WTC11 (cell line): ENCODE measurements at regions not wholly inside any gene's neighbourhood (a gene's known extent, or its start where the extent isn't known, plus 50 kb on each side); places are given as distances from the start of the nearest gene placed in this dataset.

Source experiments
- ATAC-seq: fragments of 200-7000 bp; cut with Tn5 transposase; 2 replicates; pipeline ENCODE4 v1.10.0; 2021; ENCODE audit warnings: mild to moderate bottlenecking, moderate library complexity
- CTCF ChIA-PET: fragments of 300-600 bp; sonication (Branson Sonifier 250); formaldehyde crosslinking; loops from one replicate; lab custom pipeline; 2021; ENCODE audit warnings: antibody characterized with exemption; lab: Charles Lee
- POLR2A ChIA-PET: fragments of 350-600 bp; sonication (Branson Sonifier 250); formaldehyde crosslinking; loops from one replicate; lab custom pipeline; 2021; ENCODE audit warnings: antibody characterized with exemption; lab: Charles Lee
- DNase-seq: peaks from one replicate; pipeline ENCODE4 v3.0.0; 2021; ENCODE audit warnings: low spot score
- H3K27ac Mint-ChIP-seq: 2 replicates; pipeline ENCODE4 v1.8.0; 2021; ENCODE audit warnings: mixed read lengths
- H3K27me3 Mint-ChIP-seq: 2 replicates; pipeline ENCODE4 v1.8.0; 2021; ENCODE audit warnings: low read depth, mild to moderate bottlenecking, moderate library complexity, mixed read lengths
- H3K36me3 Mint-ChIP-seq: 2 replicates; pipeline ENCODE4 v1.8.0; 2021; ENCODE audit warnings: mixed read lengths
- H3K4me1 Mint-ChIP-seq: 2 replicates; pipeline ENCODE4 v1.8.0; 2022; ENCODE audit warnings: mixed read lengths
- H3K4me3 Mint-ChIP-seq: 2 replicates; pipeline ENCODE4 v1.8.0; 2021; ENCODE audit warnings: mild to moderate bottlenecking, moderate library complexity, mixed read lengths
- H3K9me3 Mint-ChIP-seq: 2 replicates; pipeline ENCODE4 v1.8.0; 2021; ENCODE audit warnings: mixed read lengths
- ELF4 ChIP-seq: sonication (generic); formaldehyde crosslinking; IDR thresholded peaks from 2 replicates; pipeline ENCODE4 v1.8.1; 2022; ENCODE audit warnings: low read depth, mild to moderate bottlenecking, moderate library complexity, missing genetic modification reagents
- FOXJ3 ChIP-seq: sonication (generic); formaldehyde crosslinking; IDR thresholded peaks from 2 replicates; pipeline ENCODE4 v1.9.0; 2021; ENCODE audit warnings: missing genetic modification reagents, mild to moderate bottlenecking, borderline replicate concordance
- FOXK1 ChIP-seq: sonication (generic); formaldehyde crosslinking; IDR thresholded peaks from 2 replicates; pipeline ENCODE4 v1.8.0; 2022; ENCODE audit warnings: mild to moderate bottlenecking, moderate library complexity, missing genetic modification reagents
- FOXP1 ChIP-seq: sonication (generic); formaldehyde crosslinking; IDR thresholded peaks from 2 replicates; pipeline ENCODE4 v1.8.0; 2022; ENCODE audit warnings: missing genetic modification reagents, mild to moderate bottlenecking, moderate library complexity, borderline replicate concordance
- MYBL2 ChIP-seq: sonication (generic); formaldehyde crosslinking; IDR thresholded peaks from 2 replicates; pipeline ENCODE4 v1.8.1; 2023; ENCODE audit warnings: mild to moderate bottlenecking, moderate library complexity, missing genetic modification reagents
- NFYB ChIP-seq: sonication (generic); formaldehyde crosslinking; conservative IDR thresholded peaks from 2 replicates; pipeline ENCODE4 v1.8.0; 2022; ENCODE audit warnings: low read depth, missing genetic modification reagents
- NR2C2 ChIP-seq: sonication (generic); formaldehyde crosslinking; IDR thresholded peaks from 2 replicates; pipeline ENCODE4 v1.8.0; 2022; ENCODE audit warnings: mild to moderate bottlenecking, missing genetic modification reagents
- NR3C1 ChIP-seq: sonication (generic); formaldehyde crosslinking; conservative IDR thresholded peaks from 2 replicates; pipeline ENCODE4 v1.8.1; 2023; ENCODE audit warnings: low read depth, mild to moderate bottlenecking, missing genetic modification reagents
- OVOL2 ChIP-seq: fragments of 250-450 bp; sonication (Bioruptor Pico); IDR thresholded peaks from 2 replicates; pipeline ENCODE4 v1.9.0; 2021; ENCODE audit warnings: mild to moderate bottlenecking, borderline replicate concordance
- PRRX2 ChIP-seq: fragments of 250-450 bp; sonication (Bioruptor Pico); IDR thresholded peaks from 2 replicates; pipeline ENCODE4 v1.8.0; 2021; ENCODE audit warnings: mild to moderate bottlenecking
- RELA ChIP-seq: sonication (generic); formaldehyde crosslinking; IDR thresholded peaks from 2 replicates; pipeline ENCODE4 v1.8.1; 2022; ENCODE audit warnings: missing genetic modification reagents, mild to moderate bottlenecking, borderline replicate concordance
- RORB ChIP-seq: fragments of 250-450 bp; sonication (Bioruptor Pico); IDR thresholded peaks from 2 replicates; pipeline ENCODE4 v1.9.0; 2021; ENCODE audit warnings: mild to moderate bottlenecking
- SMAD4 ChIP-seq: sonication (generic); formaldehyde crosslinking; IDR thresholded peaks from 2 replicates; pipeline ENCODE4 v1.8.0; 2022; ENCODE audit warnings: mild to moderate bottlenecking, missing genetic modification reagents
- TP53 ChIP-seq: sonication (generic); formaldehyde crosslinking; IDR thresholded peaks from 2 replicates; pipeline ENCODE4 v1.8.1; 2023; ENCODE audit warnings: mild to moderate bottlenecking, missing genetic modification reagents
- ZNF232 ChIP-seq: sonication (generic); formaldehyde crosslinking; IDR thresholded peaks from 2 replicates; pipeline ENCODE4 v1.8.0; 2022; ENCODE audit warnings: mild to moderate bottlenecking, missing genetic modification reagents
- ZNF396 ChIP-seq: fragments of 250-450 bp; sonication (Bioruptor Pico); IDR thresholded peaks from 2 replicates; pipeline ENCODE4 v1.8.0; 2021; ENCODE audit warnings: mild to moderate bottlenecking, moderate library complexity, borderline replicate concordance
- TF ChIP-seq, protein P1 (sequence below): sonication (generic); formaldehyde crosslinking; IDR thresholded peaks from 2 replicates; pipeline ENCODE4 v1.8.0; 2022; ENCODE audit warnings: mild to moderate bottlenecking, missing genetic modification reagents
- TF ChIP-seq, protein P2 (sequence below): sonication (generic); formaldehyde crosslinking; IDR thresholded peaks from 2 replicates; pipeline ENCODE4 v1.8.0; 2023; ENCODE audit warnings: missing genetic modification reagents, mild to moderate bottlenecking, borderline replicate concordance
- TF ChIP-seq, protein P3 (sequence below): sonication (generic); formaldehyde crosslinking; IDR thresholded peaks from 2 replicates; pipeline ENCODE4 v1.8.0; 2022; ENCODE audit warnings: mild to moderate bottlenecking, missing genetic modification reagents
- TF ChIP-seq, protein P4 (sequence below): sonication (generic); formaldehyde crosslinking; IDR thresholded peaks from 2 replicates; pipeline ENCODE4 v1.8.0; 2023; ENCODE audit warnings: mild to moderate bottlenecking, missing genetic modification reagents
- TF ChIP-seq, protein P5 (sequence below): sonication (generic); formaldehyde crosslinking; IDR thresholded peaks from 2 replicates; pipeline ENCODE4 v1.8.0; 2022; ENCODE audit warnings: mild to moderate bottlenecking, missing genetic modification reagents

DNA sequence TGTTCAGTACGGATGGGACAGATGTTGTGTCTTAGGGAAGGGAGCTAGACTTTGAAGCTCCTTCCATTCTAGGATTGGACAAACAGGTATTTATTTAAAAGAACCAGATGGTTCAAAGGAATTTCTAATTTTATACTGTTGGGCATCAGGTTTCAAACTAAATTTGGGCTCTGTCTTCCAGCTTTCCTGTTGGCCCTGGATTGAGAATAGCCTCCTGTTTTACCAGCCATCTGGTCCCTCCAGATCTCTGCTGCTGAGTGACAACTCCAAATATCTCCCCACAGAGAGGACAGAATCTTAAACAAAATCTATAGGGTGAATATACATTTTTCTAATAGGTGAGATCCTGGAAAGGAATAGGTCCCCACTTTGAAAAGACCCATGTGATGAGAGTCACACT, 52.5 kb upstream of the CNIH3 start:
- Mint-ChIP-seq H3K9me3 (peaks cover 31% of the 10 kb centered on the region), H3K27me3 (peaks cover 3% of the 10 kb centered on the region; the same call in 1 of the 2 replicates), H3K27ac (no peak overlapping the region), H3K4me3 (no peak overlapping the region), H3K4me1 (no peaks in the 10 kb centered on the region), H3K36me3 (peaks cover 22% of the 10 kb centered on the region)
- TF ChIP-seq, protein P1, sequence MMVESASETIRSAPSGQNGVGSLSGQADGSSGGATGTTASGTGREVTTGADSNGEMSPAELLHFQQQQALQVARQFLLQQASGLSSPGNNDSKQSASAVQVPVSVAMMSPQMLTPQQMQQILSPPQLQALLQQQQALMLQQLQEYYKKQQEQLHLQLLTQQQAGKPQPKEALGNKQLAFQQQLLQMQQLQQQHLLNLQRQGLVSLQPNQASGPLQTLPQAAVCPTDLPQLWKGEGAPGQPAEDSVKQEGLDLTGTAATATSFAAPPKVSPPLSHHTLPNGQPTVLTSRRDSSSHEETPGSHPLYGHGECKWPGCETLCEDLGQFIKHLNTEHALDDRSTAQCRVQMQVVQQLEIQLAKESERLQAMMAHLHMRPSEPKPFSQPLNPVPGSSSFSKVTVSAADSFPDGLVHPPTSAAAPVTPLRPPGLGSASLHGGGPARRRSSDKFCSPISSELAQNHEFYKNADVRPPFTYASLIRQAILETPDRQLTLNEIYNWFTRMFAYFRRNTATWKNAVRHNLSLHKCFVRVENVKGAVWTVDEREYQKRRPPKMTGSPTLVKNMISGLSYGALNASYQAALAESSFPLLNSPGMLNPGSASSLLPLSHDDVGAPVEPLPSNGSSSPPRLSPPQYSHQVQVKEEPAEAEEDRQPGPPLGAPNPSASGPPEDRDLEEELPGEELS (CRISPR knock-in tag), result no peak
- TF ChIP-seq, protein P2, sequence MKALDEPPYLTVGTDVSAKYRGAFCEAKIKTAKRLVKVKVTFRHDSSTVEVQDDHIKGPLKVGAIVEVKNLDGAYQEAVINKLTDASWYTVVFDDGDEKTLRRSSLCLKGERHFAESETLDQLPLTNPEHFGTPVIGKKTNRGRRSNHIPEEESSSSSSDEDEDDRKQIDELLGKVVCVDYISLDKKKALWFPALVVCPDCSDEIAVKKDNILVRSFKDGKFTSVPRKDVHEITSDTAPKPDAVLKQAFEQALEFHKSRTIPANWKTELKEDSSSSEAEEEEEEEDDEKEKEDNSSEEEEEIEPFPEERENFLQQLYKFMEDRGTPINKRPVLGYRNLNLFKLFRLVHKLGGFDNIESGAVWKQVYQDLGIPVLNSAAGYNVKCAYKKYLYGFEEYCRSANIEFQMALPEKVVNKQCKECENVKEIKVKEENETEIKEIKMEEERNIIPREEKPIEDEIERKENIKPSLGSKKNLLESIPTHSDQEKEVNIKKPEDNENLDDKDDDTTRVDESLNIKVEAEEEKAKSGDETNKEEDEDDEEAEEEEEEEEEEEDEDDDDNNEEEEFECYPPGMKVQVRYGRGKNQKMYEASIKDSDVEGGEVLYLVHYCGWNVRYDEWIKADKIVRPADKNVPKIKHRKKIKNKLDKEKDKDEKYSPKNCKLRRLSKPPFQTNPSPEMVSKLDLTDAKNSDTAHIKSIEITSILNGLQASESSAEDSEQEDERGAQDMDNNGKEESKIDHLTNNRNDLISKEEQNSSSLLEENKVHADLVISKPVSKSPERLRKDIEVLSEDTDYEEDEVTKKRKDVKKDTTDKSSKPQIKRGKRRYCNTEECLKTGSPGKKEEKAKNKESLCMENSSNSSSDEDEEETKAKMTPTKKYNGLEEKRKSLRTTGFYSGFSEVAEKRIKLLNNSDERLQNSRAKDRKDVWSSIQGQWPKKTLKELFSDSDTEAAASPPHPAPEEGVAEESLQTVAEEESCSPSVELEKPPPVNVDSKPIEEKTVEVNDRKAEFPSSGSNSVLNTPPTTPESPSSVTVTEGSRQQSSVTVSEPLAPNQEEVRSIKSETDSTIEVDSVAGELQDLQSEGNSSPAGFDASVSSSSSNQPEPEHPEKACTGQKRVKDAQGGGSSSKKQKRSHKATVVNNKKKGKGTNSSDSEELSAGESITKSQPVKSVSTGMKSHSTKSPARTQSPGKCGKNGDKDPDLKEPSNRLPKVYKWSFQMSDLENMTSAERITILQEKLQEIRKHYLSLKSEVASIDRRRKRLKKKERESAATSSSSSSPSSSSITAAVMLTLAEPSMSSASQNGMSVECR (CRISPR knock-in tag), result no peak
- TF ChIP-seq FOXJ3 (CRISPR knock-in tag), result no peak
- no peak for TF ChIP-seq RORB
- no peak for TF ChIP-seq RELA
- TF ChIP-seq OVOL2 (CRISPR knock-in tag), result no peak
- no peak for TF ChIP-seq FOXP1 (CRISPR knock-in tag)
- no peak for TF ChIP-seq MYBL2 (CRISPR knock-in tag)
- TF ChIP-seq, protein P3, sequence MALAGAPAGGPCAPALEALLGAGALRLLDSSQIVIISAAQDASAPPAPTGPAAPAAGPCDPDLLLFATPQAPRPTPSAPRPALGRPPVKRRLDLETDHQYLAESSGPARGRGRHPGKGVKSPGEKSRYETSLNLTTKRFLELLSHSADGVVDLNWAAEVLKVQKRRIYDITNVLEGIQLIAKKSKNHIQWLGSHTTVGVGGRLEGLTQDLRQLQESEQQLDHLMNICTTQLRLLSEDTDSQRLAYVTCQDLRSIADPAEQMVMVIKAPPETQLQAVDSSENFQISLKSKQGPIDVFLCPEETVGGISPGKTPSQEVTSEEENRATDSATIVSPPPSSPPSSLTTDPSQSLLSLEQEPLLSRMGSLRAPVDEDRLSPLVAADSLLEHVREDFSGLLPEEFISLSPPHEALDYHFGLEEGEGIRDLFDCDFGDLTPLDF, result no peak
- no peak for TF ChIP-seq TP53 (CRISPR knock-in tag)
- no peak for TF ChIP-seq ZNF232 (CRISPR knock-in tag)
- no peak for TF ChIP-seq ZNF396
- no peak for TF ChIP-seq NR2C2
- ChIA-PET POLR2A (no interaction called here), CTCF (no interaction called here)
- DNase-seq (no peak), ATAC-seq (no peak)

DNA sequence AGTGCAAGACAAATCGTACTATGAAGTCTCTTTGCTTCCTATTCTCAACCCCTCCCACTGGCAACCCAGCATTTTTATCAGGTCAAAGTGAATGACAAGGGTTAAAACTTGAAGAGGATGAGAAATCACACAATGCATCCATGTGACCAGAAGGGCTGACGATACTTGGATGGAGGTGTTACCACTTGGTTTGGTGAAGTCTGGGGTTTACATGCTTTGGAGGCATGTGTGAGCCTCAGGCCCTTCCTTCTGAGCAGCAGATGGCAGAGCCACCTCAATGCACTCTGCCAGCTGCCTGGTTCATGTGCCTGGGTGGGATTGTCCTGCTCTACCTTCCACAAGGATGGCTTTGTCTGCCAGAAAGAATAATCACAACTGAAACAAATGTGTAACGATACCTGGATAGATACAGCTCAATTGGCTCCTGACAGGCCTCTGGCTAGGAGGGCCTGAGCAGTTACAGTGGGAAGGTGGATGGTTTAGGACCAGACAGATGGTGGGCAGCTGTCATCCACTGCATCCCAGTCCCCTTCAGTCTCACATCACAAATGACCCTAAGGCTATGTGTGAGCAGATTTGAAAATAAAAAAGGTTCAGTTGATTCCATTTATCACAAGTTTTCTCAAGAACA, 51.5 kb upstream of the CNIH3 start:
- Mint-ChIP-seq H3K4me1 (no peaks in the 10 kb centered on the region), H3K36me3 (peaks cover 22% of the 10 kb centered on the region), H3K4me3 (no peak overlapping the region), H3K9me3 (peaks cover 31% of the 10 kb centered on the region), H3K27me3 (peaks cover 3% of the 10 kb centered on the region; the same call in 1 of the 2 replicates), H3K27ac (no peak overlapping the region)
- ChIA-PET POLR2A (no interaction called here), CTCF (no interaction called here)
- no peak for DNase-seq
- no peak for ATAC-seq
- TF ChIP-seq NFYB (CRISPR knock-in tag), result no peak

DNA sequence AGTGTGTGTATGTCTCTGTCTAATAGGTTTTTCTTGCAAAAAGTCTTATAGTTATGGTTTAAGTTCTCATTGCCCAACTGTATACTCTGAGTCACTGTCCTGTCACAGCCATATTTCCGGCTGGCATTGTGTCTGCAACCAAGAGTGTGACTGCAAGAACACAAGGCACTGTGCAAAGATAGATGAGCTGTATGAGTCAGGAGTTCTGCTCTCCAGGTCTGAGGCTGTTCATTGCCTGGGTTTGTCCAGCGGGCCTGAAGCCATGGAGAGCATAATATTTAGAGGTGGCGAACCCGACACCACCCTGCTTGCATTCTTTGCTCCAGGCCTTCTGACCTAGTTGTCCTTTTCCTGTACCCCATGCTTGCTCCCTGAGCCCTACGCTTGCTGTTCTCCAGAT, 50.9 kb upstream of the CNIH3 start:
- Mint-ChIP-seq H3K27ac (no peak overlapping the region), H3K9me3 (peaks cover 26% of the 10 kb centered on the region), H3K4me3 (no peak overlapping the region), H3K4me1 (no peaks in the 10 kb centered on the region), H3K36me3 (peaks cover 19% of the 10 kb centered on the region), H3K27me3 (peaks cover 3% of the 10 kb centered on the region; the same call in 1 of the 2 replicates)
- DNase-seq (no peak), ATAC-seq (no peak)
- POLR2A ChIA-PET, result no interaction called here
- CTCF ChIA-PET, result no interaction called here
- TF ChIP-seq ELF4 (no peak), PRRX2 (no peak), SMAD4 (CRISPR knock-in tag) (no peak), FOXK1 (CRISPR knock-in tag) (no peak), NR3C1 (CRISPR knock-in tag) (no peak), FOXP1 (CRISPR knock-in tag) (no peak)
- TF ChIP-seq, protein P3, result no peak
- TF ChIP-seq, protein P4, sequence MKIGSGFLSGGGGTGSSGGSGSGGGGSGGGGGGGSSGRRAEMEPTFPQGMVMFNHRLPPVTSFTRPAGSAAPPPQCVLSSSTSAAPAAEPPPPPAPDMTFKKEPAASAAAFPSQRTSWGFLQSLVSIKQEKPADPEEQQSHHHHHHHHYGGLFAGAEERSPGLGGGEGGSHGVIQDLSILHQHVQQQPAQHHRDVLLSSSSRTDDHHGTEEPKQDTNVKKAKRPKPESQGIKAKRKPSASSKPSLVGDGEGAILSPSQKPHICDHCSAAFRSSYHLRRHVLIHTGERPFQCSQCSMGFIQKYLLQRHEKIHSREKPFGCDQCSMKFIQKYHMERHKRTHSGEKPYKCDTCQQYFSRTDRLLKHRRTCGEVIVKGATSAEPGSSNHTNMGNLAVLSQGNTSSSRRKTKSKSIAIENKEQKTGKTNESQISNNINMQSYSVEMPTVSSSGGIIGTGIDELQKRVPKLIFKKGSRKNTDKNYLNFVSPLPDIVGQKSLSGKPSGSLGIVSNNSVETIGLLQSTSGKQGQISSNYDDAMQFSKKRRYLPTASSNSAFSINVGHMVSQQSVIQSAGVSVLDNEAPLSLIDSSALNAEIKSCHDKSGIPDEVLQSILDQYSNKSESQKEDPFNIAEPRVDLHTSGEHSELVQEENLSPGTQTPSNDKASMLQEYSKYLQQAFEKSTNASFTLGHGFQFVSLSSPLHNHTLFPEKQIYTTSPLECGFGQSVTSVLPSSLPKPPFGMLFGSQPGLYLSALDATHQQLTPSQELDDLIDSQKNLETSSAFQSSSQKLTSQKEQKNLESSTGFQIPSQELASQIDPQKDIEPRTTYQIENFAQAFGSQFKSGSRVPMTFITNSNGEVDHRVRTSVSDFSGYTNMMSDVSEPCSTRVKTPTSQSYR (CRISPR knock-in tag), result no peak
- TF ChIP-seq, protein P5, sequence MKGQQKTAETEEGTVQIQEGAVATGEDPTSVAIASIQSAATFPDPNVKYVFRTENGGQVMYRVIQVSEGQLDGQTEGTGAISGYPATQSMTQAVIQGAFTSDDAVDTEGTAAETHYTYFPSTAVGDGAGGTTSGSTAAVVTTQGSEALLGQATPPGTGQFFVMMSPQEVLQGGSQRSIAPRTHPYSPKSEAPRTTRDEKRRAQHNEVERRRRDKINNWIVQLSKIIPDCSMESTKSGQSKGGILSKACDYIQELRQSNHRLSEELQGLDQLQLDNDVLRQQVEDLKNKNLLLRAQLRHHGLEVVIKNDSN (CRISPR knock-in tag), result no peak
